Stomach (tissue), 8 donors: ENCODE measurements at regions not wholly inside any gene's neighbourhood (a gene's known extent, or its start where the extent isn't known, plus 50 kb on each side); places are given as distances from the start of the nearest gene placed in this dataset.
"Not testable (repeated sequence)": the region's sequence is repeated elsewhere in the genome, so short reads cannot be mapped to it uniquely, and the experiment has no call there.

Experiments used
- DNase-seq, 2 donors: peaks; one replicate each; pipeline versions ENCODE4 v3.0.0 to v3.0.0-alpha.2; 2013 to 2019
- H3K27ac ChIP-seq, 5 donors: fragments of 200-600 bp in 4 of 5; sonication (generic) in 4 of 5; one replicate each; pipeline ENCODE4 v1.5.1; 2013 to 2019; ENCODE audit warnings: mild to moderate bottlenecking in 1 of 5, moderate library complexity in 1 of 5
- H3K27me3 ChIP-seq, 3 donors: fragments of 200-600 bp; sonication (generic); one replicate each; pipeline ENCODE4 v1.5.1; 2017 to 2019; ENCODE audit warnings: mixed run types in 1 of 3
- H3K36me3 ChIP-seq, 4 donors: fragments of 200-600 bp; sonication (generic); 1 replicate in 3 of 4; 2 replicates in 1 of 4; pipeline ENCODE4 v1.5.1; 2016 to 2019
- H3K4me1 ChIP-seq, 4 donors: fragments of 200-600 bp; sonication (generic); one replicate each; pipeline ENCODE4 v1.5.1; 2016 to 2019
- H3K4me3 ChIP-seq, 4 donors: fragments of 200-600 bp; sonication (generic) in 3 of 4; one replicate each; pipeline ENCODE4 v1.5.1; 2016 to 2019; ENCODE audit warnings: mild to moderate bottlenecking in 1 of 4
- H3K9me3 ChIP-seq, 4 donors: fragments of 200-600 bp; sonication (generic); one replicate each; pipeline ENCODE4 v1.5.1; 2016 to 2019
- EP300 ChIP-seq: sonication (generic); formaldehyde crosslinking; IDR thresholded peaks from one replicate; pipeline ENCODE4 v1.6.1; 2017; ENCODE audit warnings: antibody characterized with exemption
- POLR2A ChIP-seq, 4 donors: fragments of 450-650 bp; IDR thresholded peaks; one replicate each; pipeline ENCODE4 v1.6.1; 2016; ENCODE audit warnings: antibody characterized with exemption in 4 of 4, control low read depth in 2 of 4, mild to moderate bottlenecking in 1 of 4, moderate library complexity in 1 of 4
- POLR2AphosphoS5 ChIP-seq, 3 donors: sonication (generic); formaldehyde crosslinking; IDR thresholded peaks; one replicate each; pipeline ENCODE4 v1.6.1; 2016; ENCODE audit warnings: antibody characterized with exemption in 3 of 3
- WGBS, 5 donors: extraction: QIAGEN DNeasy Blood & Tissue Kit in 3 of 5; methylation state at CpG; one replicate each; pipeline versions ENCODE4 v1.1.5 to v1.1.7; 2013 to 2018; 5-methylcytosine and 5-hydroxymethylcytosine counted together
- intact Hi-C: fragments of 100-400 bp; cut with DNase I; formaldehyde crosslinking; loops from one replicate; pipeline ENCODE4 v1.15.1; 2023; ENCODE audit warnings: low total_unique reads
- TF ChIP-seq, protein P1 (sequence below), 7 experiments: fragments of 450-650 bp in 4 of 7; fragments of 200-600 bp in 3 of 7; sonication (generic) in 3 of 7; IDR thresholded peaks; one replicate each; pipeline ENCODE4 v1.5.1; 2016 to 2019; ENCODE audit warnings: antibody characterized with exemption in 7 of 7, control low read depth in 2 of 7, mild to moderate bottlenecking in 1 of 7
- donor health status: healthy with polysubstance abuse.
- donor health status: Bipolar disorder and iron deficiency.
- donor health status: healthy.

DNA sequence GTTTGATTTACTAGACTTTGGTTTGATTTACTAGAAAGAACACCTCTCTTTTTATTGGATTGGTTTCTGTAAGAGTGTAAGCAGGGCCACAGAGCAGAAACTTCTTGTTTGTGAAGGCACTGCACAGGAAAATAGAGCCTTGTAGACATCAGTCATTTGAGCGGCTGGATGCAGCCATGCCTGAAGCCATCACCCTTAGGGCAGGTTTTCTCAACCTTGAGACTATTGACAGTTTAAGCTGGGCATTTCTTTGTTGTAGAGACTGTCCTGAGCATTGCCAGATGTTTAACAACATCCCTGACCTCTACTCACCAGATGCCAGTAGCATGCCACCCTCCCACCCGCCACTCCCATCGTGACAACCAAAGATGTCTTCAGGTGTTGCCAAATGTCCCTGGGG is 130.2 kb upstream of the SULF2 start:
- Histone ChIP-seq H3K4me3 (no peak overlapping the region), H3K9me3 (peaks cover 0 to 15% (median 7%) of the 10 kb centered on the region in 4 donors), H3K36me3 (no peaks in the 10 kb centered on the region), H3K27me3 (peaks cover 0 to 35% (median 0%) of the 10 kb centered on the region in 3 donors), H3K4me1 (no peaks in the 10 kb centered on the region), H3K27ac (no peak overlapping the region)
- no peak for DNase-seq
- intact Hi-C loops, result no loop called here
- 87 to 98% (median 95%) methylated on average over 3 of the region's 3 CpGs for WGBS, 5 donors
- TF ChIP-seq POLR2A (IDR thresholded peaks at IDR 0.05), result no peak
- no peak for TF ChIP-seq POLR2AphosphoS5 (IDR thresholded peaks at IDR 0.05)
- TF ChIP-seq, protein P1, sequence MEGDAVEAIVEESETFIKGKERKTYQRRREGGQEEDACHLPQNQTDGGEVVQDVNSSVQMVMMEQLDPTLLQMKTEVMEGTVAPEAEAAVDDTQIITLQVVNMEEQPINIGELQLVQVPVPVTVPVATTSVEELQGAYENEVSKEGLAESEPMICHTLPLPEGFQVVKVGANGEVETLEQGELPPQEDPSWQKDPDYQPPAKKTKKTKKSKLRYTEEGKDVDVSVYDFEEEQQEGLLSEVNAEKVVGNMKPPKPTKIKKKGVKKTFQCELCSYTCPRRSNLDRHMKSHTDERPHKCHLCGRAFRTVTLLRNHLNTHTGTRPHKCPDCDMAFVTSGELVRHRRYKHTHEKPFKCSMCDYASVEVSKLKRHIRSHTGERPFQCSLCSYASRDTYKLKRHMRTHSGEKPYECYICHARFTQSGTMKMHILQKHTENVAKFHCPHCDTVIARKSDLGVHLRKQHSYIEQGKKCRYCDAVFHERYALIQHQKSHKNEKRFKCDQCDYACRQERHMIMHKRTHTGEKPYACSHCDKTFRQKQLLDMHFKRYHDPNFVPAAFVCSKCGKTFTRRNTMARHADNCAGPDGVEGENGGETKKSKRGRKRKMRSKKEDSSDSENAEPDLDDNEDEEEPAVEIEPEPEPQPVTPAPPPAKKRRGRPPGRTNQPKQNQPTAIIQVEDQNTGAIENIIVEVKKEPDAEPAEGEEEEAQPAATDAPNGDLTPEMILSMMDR (IDR thresholded peaks at IDR 0.05), result no peak
- TF ChIP-seq EP300, result no peak

DNA sequence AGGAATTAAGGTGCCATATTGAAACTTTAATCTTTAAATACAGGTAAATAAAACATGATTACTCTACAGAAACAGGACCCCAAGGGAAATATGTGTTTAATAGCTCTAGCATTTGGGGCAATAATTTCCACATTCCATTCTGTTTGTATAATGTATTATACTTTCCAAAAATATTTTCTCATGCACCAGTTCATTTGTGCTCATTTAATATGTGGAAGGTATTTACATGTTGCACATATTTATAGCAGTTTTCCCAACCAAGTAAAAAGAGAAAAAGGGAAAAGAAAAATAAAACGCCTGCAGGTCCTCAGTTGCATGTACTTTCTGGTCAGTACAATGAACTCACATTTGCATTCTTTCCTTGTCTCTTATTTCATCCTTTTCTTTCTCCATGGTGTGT is 129.5 kb upstream of the SULF2 start:
- 39 to 53% (median 50%) methylated on average over 1 of the region's 1 CpG for WGBS, 5 donors
- no peak overlapping the region for H3K27ac ChIP-seq
- no peak overlapping the region for H3K4me3 ChIP-seq
- TF ChIP-seq POLR2A (IDR thresholded peaks at IDR 0.05) (no peak), POLR2AphosphoS5 (IDR thresholded peaks at IDR 0.05) (no peak)
- TF ChIP-seq, protein P1 (IDR thresholded peaks at IDR 0.05), result no peak
- H3K9me3 ChIP-seq, result peaks cover 0 to 15% (median 7%) of the 10 kb centered on the region in 4 donors
- no peaks in the 10 kb centered on the region for H3K4me1 ChIP-seq
- H3K36me3 ChIP-seq, result no peaks in the 10 kb centered on the region
- intact Hi-C loops, result no loop called here
- DNase-seq, result no peak
- peaks cover 0 to 40% (median 0%) of the 10 kb centered on the region in 3 donors for H3K27me3 ChIP-seq

DNA sequence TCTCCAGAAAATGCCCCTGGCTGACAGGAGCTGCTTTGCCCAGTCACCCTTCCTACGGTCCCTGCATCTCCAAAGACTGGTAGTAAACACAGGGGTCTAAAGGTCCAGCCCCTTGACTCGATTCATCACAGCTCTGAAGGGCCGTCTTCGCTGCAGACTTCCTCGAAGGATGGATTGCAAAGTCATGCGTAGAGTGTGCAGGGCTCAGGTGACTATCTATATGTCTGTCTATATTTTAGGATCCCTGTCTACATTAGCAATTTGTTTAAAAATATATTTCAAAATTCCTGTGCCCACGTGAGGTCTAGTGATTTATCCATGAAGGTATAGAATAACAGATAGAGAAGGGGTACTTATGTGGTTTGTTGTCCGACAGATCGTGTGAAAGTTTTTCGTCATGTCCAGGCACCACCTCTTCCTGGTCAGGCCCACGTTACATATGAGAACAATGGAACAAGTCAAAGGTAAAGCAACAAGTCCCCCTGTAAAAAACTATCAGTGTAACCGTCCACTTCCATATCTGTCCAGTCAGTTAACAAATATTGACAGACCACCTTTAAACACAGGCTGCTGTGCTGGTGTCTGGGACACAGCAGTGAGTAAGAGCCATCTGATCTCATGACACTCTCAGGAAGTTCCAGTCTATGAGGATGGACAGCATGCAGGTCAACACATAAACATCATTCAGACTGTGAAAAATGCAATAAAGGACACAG is 127.7 kb upstream of the SULF2 start:
- H3K36me3 ChIP-seq, H3K27ac ChIP-seq, intact Hi-C loops, H3K4me3 ChIP-seq, H3K4me1 ChIP-seq: not testable (repeated sequence)
- Histone ChIP-seq H3K27me3 (peaks cover 0 to 42% (median 0%) of the 10 kb centered on the region in 3 donors), H3K9me3 (peaks cover 0 to 11% (median 3%) of the 10 kb centered on the region in 4 donors)
- DNase-seq, result peak in 1 of 2 donors; percentile 25
- WGBS, 5 donors, result 51 to 73% (median 69%) methylated on average over 11 to 12 of the region's 12 CpGs

DNA sequence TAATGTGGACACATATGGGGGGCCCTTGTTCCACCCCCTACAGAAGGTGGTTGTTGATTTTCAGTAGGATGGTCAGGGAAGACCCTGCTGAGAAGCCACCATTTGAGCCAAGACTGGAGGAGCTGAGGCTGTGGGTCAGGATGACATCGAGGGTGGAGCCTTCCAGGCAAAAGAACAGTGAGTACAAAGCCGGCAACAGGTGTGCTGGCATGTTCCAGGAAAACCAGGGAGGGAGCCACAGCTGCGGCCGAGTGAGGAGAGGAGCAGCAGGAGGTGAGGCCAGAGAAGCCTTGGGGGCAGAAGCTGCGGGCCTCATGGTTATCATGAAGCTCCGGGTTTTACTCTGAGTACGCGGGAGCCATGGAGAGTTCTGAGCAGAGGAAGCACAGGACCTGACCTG is 126.9 kb upstream of the SULF2 start:
- H3K4me1 ChIP-seq, intact Hi-C loops, H3K27ac ChIP-seq, H3K36me3 ChIP-seq, H3K4me3 ChIP-seq, H3K9me3 ChIP-seq: not testable (repeated sequence)
- DNase-seq, result peak in 1 of 2 donors; percentile 28
- WGBS, 5 donors, result 44 to 53% (median 50%) methylated on average over 1 to 8 of the region's 8 CpGs
- H3K27me3 ChIP-seq, result peaks cover 0 to 45% (median 0%) of the 10 kb centered on the region in 3 donors

DNA sequence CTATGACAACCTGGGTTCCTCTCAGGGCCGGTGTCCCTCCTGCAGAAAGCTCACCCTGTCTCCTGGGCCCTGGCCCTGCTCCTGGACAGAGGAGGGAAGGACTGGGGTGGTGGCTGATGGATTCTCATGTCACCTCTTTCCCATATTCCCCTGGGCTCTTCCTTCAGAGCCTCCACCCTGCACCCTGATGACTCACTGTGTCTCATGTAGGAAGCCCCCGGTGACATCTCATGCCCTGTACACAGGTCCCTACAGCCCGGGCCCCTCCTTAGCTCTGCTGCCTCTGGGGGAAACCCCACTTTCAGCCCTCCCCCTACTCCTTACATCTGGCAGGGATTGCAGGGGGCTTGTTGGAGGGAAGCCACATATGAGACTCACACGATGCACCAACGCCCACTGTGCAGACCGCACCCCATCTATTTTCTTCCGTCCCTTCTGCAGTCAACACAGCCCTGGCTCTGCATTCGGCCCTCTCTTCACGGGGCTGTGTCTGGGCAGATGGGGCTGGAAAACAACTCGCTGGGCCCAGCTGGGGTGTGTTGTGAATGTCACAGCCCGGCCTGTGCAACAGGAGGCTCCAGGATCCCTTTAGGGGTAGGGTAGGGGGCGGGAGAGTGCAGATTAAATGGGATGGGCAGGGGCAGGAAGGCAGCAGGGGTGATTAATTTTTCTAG is 124.6 kb upstream of the SULF2 start:
- H3K27me3 ChIP-seq, result peaks cover 0 to 44% (median 0%) of the 10 kb centered on the region in 3 donors
- DNase-seq, H3K4me1 ChIP-seq, H3K4me3 ChIP-seq, H3K9me3 ChIP-seq, intact Hi-C loops, H3K27ac ChIP-seq, H3K36me3 ChIP-seq: not testable (repeated sequence)
- WGBS, 5 donors, result 62 to 71% (median 69%) methylated on average over 12 of the region's 12 CpGs

DNA sequence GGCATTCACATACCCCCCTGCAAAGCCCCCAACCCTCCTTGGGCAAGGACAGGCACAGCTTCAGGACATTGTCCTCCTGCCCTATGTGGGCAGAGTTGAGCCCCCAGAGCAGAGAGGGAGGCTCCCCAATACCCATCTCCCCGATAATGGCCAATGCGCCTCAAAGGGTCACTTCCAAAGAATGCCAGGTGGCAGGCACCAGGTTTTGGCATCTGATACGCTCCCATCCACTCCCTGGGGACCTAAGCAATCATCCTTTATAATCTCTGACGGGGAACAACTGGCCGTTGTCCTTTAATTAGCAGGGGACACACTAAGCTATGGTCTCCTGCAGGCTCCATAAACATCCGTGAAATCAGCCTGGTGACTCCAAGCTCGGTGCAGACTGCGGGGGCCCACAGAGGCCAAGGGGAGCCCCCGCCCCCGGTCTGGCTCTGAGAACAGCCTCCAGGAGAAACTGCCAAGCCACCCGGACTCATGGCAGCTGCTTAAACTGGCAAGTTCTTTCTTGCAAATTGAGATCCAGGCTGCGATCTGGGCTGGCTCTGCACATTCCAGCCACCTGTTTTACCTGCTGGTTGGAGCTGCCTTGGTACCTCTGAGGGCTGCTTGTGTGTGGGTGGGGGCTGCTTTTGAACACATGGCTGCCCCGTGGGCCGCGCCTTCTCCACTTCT is 123.2 kb upstream of the SULF2 start:
- intact Hi-C loops, H3K9me3 ChIP-seq, H3K36me3 ChIP-seq, H3K27ac ChIP-seq, H3K4me3 ChIP-seq, DNase-seq, H3K4me1 ChIP-seq: not testable (repeated sequence)
- H3K27me3 ChIP-seq, result peaks cover 0 to 44% (median 0%) of the 10 kb centered on the region in 3 donors
- WGBS, 5 donors, result 52 to 63% (median 59%) methylated on average over 12 to 15 of the region's 15 CpGs

DNA sequence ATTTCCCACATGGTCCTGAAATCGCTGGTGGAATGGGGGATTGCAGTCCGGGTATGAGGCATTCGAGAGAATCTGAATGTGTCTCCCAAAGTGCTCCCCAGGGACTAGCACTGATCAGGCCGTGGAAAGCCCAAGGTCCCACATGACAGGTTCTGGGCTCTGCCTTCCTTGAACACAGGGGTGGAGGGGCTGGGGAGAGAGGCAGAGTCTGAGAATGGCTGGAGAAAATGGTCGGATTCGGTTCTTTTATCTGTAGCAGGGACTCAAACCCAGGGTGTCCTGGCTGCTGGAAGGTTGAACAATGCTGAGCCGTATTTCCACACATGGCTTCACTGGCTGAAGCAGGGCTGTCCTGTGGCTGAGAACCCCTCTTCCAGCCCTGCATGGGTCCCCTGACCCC is 122.7 kb upstream of the SULF2 start:
- H3K4me3 ChIP-seq, intact Hi-C loops, H3K36me3 ChIP-seq, H3K9me3 ChIP-seq, H3K27ac ChIP-seq, H3K4me1 ChIP-seq: not testable (repeated sequence)
- peaks cover 0 to 44% (median 0%) of the 10 kb centered on the region in 3 donors for H3K27me3 ChIP-seq
- WGBS, 5 donors, result 56 to 77% (median 68%) methylated on average over 5 to 7 of the region's 7 CpGs
- peak in 1 of 2 donors; percentile 44 for DNase-seq
